ENCODE measurements at regions not wholly inside any gene's neighbourhood (a gene's known extent, or its start where the extent isn't known, plus 50 kb on each side); places are given as distances from the start of the nearest gene placed in this dataset.
A peak's percentile ranks its signal among the peaks of the same experiment; 100 is the strongest.

DNA sequence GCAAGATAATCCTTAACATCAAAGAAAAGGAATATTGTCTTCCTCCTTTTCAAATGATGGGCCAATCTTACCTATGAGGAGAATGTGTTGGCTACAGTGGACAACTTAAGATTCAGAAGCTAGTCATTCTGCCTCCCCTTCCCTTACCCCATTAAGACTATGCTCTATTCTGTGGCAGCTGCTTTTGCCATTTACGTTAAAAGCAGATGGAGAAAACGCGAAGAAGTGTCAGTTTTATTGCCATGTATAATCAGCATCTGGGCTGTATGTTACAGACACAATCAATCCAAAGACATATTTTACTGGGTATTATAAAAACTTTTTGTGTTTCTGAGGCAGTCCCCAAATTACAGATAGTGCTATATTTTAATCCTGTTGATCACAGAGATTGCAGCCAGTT is 196.1 kb upstream of the PACRGL start:
- DNase-seq, result no peak
- no peaks in the 10 kb centered on the region for H3K9me3 ChIP-seq
- no peaks in the 10 kb centered on the region for H3K36me3 ChIP-seq
- no peaks in the 10 kb centered on the region for H3K27me3 ChIP-seq
- TF ChIP-seq CTCF (IDR thresholded peaks at IDR 0.05; ENCODE audit: low read depth, low read length), result no peak
- H3K4me3 ChIP-seq (ENCODE audit: low read depth, low read length), result no peak overlapping the region
- 0 out of 2 replicates have a peak, but pooled peaks cover 4% of the 10 kb centered on the region for H3K4me1 ChIP-seq

DNA sequence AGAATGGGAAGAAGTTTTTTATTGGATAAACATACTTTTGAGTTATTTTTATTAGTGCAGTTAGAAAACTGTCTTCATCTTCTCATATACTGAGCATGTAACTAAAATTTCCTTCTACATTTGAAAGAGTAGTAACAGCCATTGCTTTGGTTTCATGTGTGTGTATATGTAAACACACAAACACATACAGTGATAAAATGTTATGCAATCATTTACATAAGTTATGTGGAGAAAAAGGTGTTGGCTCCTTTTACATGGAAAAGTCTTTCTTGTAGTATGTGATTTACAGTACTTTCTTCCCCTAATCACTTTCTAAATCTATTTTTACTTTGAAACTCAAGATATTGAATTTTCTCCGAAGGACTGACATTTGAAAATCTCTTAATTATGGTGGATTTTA is 194.3 kb upstream of the PACRGL start:
- peaks cover 7% of the 10 kb centered on the region; the same call in 1 of the 2 replicates for H3K4me1 ChIP-seq
- no peaks in the 10 kb centered on the region for H3K9me3 ChIP-seq
- no peaks in the 10 kb centered on the region for H3K36me3 ChIP-seq
- no peak overlapping the region for H3K4me3 ChIP-seq (ENCODE audit: low read depth, low read length)
- TF ChIP-seq CTCF (IDR thresholded peaks at IDR 0.05; ENCODE audit: low read depth, low read length), result no peak
- no peak for DNase-seq
- no peaks in the 10 kb centered on the region for H3K27me3 ChIP-seq

GRCh38 chr4:20506827-20507226 is 193.4 kb upstream of the PACRGL start:
- DNase-seq, result no peak
- TF ChIP-seq CTCF (IDR thresholded peaks at IDR 0.05; ENCODE audit: low read depth, low read length), result no peak
- no peak overlapping the region for H3K4me3 ChIP-seq (ENCODE audit: low read depth, low read length)
- no peaks in the 10 kb centered on the region for H3K27me3 ChIP-seq
- H3K9me3 ChIP-seq, result no peaks in the 10 kb centered on the region
- H3K4me1 ChIP-seq, result peaks cover 7% of the 10 kb centered on the region; the same call in 1 of the 2 replicates
- no peaks in the 10 kb centered on the region for H3K36me3 ChIP-seq

GRCh38 chr4:20509315-20509714 is 190.9 kb upstream of the PACRGL start:
- TF ChIP-seq CTCF (IDR thresholded peaks at IDR 0.05; ENCODE audit: low read depth, low read length), result no peak
- H3K4me3 ChIP-seq (ENCODE audit: low read depth, low read length), result peak overlapping the region; percentile 15; the same call in 1 of the 2 replicates
- no peaks in the 10 kb centered on the region for H3K36me3 ChIP-seq
- H3K4me1 ChIP-seq, result peaks cover 4% of the 10 kb centered on the region; the same call in 1 of the 2 replicates
- H3K27me3 ChIP-seq, result no peaks in the 10 kb centered on the region
- no peaks in the 10 kb centered on the region for H3K9me3 ChIP-seq
- peak; percentile 61 for DNase-seq

DNA sequence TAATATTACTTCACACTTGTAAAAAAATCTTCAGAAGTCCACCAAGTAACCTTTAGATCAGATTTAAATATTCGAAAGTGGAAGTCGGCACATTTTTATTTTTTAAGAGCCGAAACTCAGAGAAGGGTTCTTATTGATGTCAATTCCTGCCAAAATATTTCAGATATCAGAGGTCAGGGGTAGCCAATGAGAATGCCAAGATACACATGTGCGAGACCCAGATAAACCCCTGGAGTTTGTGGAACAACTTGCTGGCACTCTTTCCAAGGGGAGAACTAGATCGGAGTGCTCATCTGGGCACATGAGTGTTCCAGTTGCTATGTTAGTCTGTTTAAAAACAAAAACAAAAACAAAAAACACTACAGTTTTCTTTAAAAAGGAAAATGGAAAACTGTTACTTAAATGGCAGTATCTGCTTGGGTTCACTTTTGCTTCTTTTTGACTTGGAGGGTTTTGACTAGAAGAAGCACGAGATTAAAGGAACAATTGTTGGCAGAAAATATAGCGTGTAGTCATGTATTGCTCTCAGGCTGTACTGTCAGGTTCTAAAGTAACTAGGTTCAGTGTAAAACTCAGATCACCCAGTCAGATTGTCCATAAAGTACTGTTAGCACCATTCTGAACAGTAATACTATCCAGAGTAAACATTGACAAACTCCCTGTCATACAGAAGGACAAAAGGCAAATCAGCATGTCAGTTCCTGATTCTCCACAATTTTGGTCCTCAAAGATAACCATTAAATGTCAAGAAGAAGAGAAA is 188.0 kb upstream of the PACRGL start:
- Histone ChIP-seq H3K4me1 (peaks cover 4% of the 10 kb centered on the region; the same call in 1 of the 2 replicates), H3K27me3 (no peaks in the 10 kb centered on the region), H3K36me3 (no peaks in the 10 kb centered on the region), H3K9me3 (no peaks in the 10 kb centered on the region), H3K4me3 (ENCODE audit: low read depth, low read length) (no peak overlapping the region)
- DNase-seq, result no peak
- TF ChIP-seq CTCF (IDR thresholded peaks at IDR 0.05; ENCODE audit: low read depth, low read length), result no peak

DNA sequence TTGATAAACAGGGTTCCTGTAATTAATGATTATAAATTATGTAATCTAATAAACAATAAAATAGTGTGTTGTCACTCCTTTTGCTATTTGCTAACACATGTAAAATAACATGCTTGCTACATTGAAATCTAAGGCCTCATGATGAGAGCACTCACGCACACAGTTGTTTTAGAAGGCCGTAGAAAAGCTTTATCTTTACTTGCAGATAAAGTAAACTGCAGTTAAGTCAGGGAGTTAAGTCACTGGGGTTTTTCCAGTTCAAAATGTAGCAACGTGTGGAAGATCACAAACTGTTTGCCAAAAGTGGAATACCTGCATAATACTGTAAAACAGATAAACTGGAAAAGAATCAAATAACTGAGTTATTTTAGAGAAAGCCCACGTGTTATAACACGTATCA is 187.3 kb upstream of the PACRGL start:
- Histone ChIP-seq H3K4me1 (peaks cover 4% of the 10 kb centered on the region; the same call in 1 of the 2 replicates), H3K27me3 (no peaks in the 10 kb centered on the region), H3K9me3 (no peaks in the 10 kb centered on the region), H3K4me3 (ENCODE audit: low read depth, low read length) (no peak overlapping the region), H3K36me3 (no peaks in the 10 kb centered on the region)
- no peak for DNase-seq
- no peak for TF ChIP-seq CTCF (IDR thresholded peaks at IDR 0.05; ENCODE audit: low read depth, low read length)
